AG09319 (cell line): ENCODE measurements at regions not wholly inside any gene's neighbourhood (a gene's known extent, or its start where the extent isn't known, plus 50 kb on each side); places are given as distances from the start of the nearest gene placed in this dataset.

ENCODE experiments used
- DNase-seq: peaks from one replicate; pipeline ENCODE4 v3.0.0-alpha.2; 2010; ENCODE audit warnings: low read depth; ENCODE audit errors: extremely low read depth
- TF ChIP-seq, protein P1 (sequence below): IDR thresholded peaks from 2 replicates; pipeline ENCODE4 v1.5.1; 2011; ENCODE audit warnings: low read depth, mild to moderate bottlenecking, inconsistent platforms, low read length, moderate library complexity

DNA sequence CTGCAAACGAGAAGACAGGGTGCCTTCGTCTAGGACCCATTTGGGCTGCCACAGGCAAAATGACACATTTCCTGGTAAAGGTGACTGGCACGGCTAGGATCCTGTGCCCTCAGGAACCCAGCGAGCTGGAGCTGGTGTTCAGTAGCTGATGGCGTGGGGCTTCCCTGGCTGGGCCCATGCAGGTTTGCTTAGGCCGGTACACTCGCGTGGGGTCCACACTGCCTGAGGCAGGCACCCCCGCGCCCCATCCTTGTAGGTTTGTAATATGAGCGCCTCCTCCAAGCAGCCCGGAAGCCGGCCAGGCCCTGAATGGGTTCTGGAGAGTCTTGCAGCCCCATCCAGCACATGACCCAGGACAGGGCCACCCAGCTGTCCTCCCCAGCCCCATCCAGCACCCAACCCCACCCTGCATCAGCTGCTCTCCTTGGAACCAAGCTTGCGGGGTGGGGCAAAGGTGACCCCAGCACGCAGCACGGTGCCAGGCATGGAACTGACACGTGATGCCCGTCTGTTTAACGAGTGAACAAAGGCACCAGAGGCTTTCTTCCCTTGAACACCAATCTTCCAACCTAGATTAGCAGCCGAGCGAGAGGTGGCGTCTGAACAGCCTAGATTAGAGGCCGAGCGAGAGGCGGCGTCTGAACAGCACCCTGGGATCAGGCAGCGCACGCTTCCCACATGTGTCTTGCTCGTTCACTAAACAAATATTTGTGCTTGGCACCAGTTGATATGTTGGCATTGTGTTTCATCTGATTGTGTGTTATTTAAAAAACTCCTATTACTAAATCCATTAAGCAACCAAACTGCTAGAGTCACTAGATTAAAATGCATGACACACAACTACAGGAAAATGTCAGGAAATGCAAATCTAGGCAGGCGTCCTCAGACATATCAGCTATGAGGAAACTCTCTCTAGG is 112.1 kb downstream of the DLL1 start:
- TF ChIP-seq, protein P1, sequence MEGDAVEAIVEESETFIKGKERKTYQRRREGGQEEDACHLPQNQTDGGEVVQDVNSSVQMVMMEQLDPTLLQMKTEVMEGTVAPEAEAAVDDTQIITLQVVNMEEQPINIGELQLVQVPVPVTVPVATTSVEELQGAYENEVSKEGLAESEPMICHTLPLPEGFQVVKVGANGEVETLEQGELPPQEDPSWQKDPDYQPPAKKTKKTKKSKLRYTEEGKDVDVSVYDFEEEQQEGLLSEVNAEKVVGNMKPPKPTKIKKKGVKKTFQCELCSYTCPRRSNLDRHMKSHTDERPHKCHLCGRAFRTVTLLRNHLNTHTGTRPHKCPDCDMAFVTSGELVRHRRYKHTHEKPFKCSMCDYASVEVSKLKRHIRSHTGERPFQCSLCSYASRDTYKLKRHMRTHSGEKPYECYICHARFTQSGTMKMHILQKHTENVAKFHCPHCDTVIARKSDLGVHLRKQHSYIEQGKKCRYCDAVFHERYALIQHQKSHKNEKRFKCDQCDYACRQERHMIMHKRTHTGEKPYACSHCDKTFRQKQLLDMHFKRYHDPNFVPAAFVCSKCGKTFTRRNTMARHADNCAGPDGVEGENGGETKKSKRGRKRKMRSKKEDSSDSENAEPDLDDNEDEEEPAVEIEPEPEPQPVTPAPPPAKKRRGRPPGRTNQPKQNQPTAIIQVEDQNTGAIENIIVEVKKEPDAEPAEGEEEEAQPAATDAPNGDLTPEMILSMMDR, result no peak
- DNase-seq, result peak; percentile 77

DNA sequence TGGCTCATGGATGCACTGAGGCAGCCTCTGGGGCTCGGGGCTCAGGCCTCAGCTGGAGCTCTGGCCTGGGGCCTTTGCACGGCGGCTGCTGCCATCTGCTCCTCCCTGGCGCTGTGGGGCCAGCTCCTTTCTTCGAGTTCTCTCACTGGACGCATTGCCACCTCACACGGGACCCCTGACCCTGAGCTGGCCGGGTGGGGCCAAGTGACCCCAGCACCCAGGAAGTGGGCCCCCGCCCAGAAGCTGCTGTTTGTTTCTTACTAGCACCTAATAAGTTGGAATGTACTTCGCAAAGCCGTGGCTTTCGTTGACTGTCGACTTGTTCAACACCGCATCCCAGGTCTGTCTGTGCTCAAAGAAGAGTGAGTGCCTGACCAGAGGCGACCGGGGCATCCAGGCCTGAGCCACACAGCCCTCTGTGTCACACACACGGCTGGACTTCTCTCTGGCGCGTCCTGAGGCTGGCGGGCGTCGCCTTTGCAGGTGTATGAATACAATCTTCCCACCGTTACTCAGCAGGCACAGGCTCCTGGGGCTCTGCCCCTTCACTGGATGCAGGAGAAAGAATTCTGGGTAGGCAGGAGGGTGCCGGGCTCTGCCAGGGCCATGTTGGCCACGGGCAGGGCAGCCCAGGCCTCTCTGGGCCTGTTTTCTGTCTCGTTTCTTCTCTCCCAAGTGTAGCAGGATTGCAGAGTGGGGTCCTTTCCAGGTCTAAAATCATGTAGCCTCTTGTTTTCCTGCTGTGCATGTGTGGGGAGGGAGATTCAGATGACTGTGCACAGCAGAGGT is 112.9 kb downstream of the DLL1 start:
- TF ChIP-seq, protein P1, result no peak

DNA sequence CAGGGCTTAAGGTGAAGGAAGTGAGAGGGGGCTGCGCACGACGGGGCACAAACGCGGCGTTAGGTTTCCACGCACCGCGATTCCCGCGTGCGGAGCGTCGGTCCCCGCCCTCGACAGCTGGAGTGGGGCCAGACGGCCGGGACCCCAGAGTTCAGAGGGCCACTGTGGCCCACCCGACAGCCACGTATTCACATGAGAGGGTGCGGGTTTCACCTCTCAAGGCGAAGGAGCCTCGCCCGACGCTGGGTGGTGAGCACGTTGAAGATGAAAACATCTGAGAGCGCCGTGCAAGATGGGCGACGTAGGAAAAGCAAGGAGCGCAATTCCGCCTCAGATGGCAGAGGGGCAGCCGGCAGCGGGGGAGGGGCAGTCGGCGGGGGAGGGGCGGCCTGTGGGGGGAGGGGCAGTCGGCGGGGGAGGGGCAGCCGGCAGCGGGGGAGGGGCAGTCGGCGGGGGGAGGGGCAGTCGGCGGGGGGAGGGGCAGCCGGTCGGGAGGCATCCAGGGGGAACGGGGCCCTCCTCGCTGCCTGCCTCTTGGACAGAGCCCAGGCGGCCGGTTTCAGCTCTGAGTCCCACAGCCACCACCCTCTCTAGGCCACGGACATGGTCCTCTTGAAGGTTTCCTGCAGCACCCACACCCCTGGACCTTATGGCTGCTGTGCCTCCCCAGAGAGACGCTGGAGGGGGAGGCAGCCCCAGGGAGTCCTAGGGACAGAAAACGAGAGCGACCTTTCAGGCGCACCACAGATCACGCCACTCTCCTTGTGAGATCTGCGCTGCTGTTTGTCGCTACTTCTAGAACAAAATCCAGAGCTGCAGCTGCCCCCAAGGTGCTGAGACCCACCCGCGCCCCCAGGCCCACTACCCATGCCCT is 113.7 kb downstream of the DLL1 start:
- no peak for DNase-seq
- TF ChIP-seq, protein P1, result no peak

More for the DNA sequence above, 112.9 kb downstream of the DLL1 start:
- no peak for DNase-seq

DNA sequence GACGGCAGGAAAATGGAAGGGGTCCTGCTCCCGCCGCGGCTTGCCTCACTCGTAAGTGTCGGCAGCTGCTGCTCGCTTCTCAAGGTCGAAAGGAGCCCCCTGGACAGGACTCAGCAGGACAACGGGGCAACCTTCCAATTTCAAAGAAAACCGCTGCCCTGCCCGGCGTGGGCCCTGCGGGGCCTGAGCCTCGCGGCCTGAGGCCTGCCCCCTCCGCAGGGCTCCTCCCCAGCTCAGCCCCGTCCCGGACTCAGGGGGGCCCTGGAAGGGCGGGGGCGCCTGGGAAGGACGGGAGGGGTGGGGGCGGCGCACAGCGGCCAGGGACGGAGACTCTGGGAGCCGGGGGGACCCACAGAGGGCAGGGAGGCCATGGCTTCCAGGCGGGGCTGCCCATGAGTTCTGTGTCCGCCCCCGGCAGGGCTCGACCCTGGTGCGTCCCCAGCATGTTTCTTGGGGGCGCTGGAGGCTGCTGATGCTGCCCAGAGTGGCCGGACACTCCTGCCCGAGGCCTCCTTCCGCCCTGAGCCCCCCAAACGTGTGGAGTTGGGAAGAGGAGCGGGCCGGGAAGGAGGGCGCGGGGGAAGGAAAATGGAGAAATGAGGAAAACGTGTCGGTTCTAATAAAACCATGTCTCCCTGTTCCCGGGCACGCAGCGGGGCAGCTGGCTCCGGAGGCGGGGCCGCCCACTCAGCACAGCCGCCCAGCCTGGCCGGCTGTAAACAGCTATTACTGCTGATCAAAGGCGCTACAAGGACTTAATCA is 114.6 kb downstream of the DLL1 start:
- no peak for DNase-seq
- TF ChIP-seq, protein P1, result no peak

DNA sequence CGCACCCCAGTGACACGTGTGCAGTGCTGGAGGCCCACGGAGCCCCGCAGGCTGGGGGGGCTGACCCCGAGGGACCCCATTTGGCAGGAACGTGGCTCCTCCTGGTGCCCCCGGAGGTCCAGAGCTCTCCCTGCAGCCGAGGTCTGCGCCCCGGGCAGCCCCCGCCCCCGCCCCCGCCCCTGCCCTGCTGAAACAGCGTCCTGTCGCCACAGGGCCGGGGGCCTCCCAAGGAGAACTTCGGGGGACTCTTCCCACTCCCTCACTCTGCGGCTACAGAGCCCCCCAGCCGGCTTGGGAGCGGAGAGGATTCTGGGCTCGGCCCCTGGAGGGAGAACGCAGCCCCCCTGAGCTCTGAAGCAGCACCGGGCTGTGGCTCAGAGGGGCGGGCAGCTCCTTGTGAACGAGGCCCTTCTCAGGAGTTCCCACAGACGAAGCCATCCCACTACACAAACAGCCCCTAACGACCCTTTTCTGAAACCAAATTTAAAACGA is 115.2 kb downstream of the DLL1 start:
- DNase-seq, result no peak
- TF ChIP-seq, protein P1, result no peak
